ENCODE measurements at regions not wholly inside any gene's neighbourhood (a gene's known extent, or its start where the extent isn't known, plus 50 kb on each side); places are given as distances from the start of the nearest gene placed in this dataset.

GRCh38 chr9:71557310-71557709, 211.0 kb downstream of the CEMIP2 start:
- DNase-seq (no peak), FAIRE-seq (no peak), ATAC-seq (no peak)
- 57 to 64% methylated on average over 2 of the region's 2 CpGs for WGBS, 2 donors
- Histone ChIP-seq H3K9me3 (no peaks in the 10 kb centered on the region), H3K27me3 (no peaks in the 10 kb centered on the region), H3K36me3 (no peaks in the 10 kb centered on the region), H3K27ac (no peak overlapping the region), H3K4me1 (no peaks in the 10 kb centered on the region), H3K4me3 (no peak overlapping the region)
- intact Hi-C loops (cut with DNase I) = no loop called here
- TF ChIP-seq CTCF (IDR thresholded peaks at IDR 0.05) = no peak

- Histone ChIP-seq H3K4me1 (no peaks in the 10 kb centered on the region), H3K4me3 (no peak overlapping the region), H3K9me3 (no peaks in the 10 kb centered on the region), H3K27me3 (no peaks in the 10 kb centered on the region), H3K27ac (no peak overlapping the region), H3K36me3 (no peaks in the 10 kb centered on the region)
- 4 to 5% methylated on average over 7 of the region's 7 CpGs for WGBS, 2 donors
- TF ChIP-seq CTCF (IDR thresholded peaks at IDR 0.05) = no peak
- DNase-seq (peak in 3 of 6 donors; percentile 4 to 41 (median 23)), ATAC-seq (peak; percentile 34 to 73 (median 49)), FAIRE-seq (no peak)
- intact Hi-C loops (cut with DNase I) = no loop called here
These were observed 215.8 kb downstream of the CEMIP2 start for GRCh38 chr9:71552480-71552879.

- no peaks in the 10 kb centered on the region for H3K9me3 ChIP-seq
- no peak for ATAC-seq
- TF ChIP-seq CTCF (IDR thresholded peaks at IDR 0.05) = no peak
- WGBS, 2 donors = 72 to 74% methylated on average over 2 of the region's 2 CpGs
- H3K27me3 ChIP-seq = peaks cover 0 to 3% (median 0%) of the 10 kb centered on the region in 4 donors
- no peaks in the 10 kb centered on the region for H3K4me1 ChIP-seq
- H3K36me3 ChIP-seq = no peaks in the 10 kb centered on the region
- H3K27ac ChIP-seq = no peak overlapping the region
- intact Hi-C loops (cut with DNase I) = no loop called here
- FAIRE-seq = no peak
- no peak for DNase-seq
- no peak overlapping the region for H3K4me3 ChIP-seq
These were observed 219.3 kb downstream of the CEMIP2 start for GRCh38 chr9:71549023-71549422.

DNA sequence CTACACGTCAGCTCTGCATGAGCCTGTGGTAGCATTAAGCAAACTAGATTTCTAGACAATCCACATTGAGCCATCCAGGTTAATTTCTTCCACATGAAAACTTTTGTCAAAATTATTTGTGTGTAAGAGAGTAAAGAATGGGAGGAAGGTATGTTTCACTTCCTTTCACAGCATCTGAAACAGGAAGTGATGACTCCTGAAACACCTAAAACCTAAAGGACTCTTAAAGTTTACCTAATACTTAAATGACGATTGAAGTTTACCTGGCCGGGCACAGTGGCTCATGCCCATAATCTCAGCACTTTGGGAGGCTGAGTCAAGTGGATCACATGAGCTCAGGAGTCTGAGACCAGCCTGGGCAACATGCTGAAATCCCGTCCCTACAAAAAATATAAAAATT, 223.8 kb downstream of the CEMIP2 start:
- Histone ChIP-seq H3K27me3 (peaks cover 0 to 3% (median 0%) of the 10 kb centered on the region in 4 donors), H3K9me3 (no peaks in the 10 kb centered on the region), H3K36me3 (no peaks in the 10 kb centered on the region), H3K4me1 (no peaks in the 10 kb centered on the region), H3K27ac (no peak overlapping the region), H3K4me3 (no peak overlapping the region)
- DNase-seq (no peak), ATAC-seq (no peak), FAIRE-seq (no peak)
- no peak for TF ChIP-seq CTCF (IDR thresholded peaks at IDR 0.05)
- intact Hi-C loops (cut with DNase I) = no loop called here
- WGBS, 2 donors = 58 to 62% methylated on average over 4 of the region's 4 CpGs

DNA sequence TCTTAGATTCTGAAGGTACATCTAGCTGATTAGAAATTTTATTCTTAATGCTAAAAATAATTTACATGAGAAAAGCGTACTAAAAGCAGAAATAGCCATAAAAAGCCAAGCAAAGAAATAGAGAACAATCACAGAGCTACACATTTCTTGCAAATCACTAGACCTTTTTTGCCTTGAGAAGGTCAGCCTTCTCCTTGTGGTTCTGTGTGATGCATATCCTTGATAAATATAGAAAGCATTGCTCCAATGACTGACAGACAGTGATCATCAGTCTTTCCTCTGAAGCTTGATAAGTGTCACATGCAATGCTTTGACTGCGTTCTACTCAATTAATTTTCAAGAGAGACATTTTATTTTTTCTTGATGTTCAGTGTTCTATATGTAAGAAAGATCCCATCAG, 226.9 kb downstream of the CEMIP2 start:
- no peaks in the 10 kb centered on the region for H3K4me1 ChIP-seq
- DNase-seq (no peak), ATAC-seq (no peak), FAIRE-seq (no peak)
- intact Hi-C loops (cut with DNase I) = no loop called here
- 71 to 79% methylated on average over 2 of the region's 2 CpGs for WGBS, 2 donors
- peaks cover 0 to 3% (median 0%) of the 10 kb centered on the region in 4 donors for H3K27me3 ChIP-seq
- no peaks in the 10 kb centered on the region for H3K9me3 ChIP-seq
- H3K4me3 ChIP-seq = no peak overlapping the region
- H3K27ac ChIP-seq = no peak overlapping the region
- H3K36me3 ChIP-seq = no peaks in the 10 kb centered on the region
- TF ChIP-seq CTCF (IDR thresholded peaks at IDR 0.05) = no peak

Data from pancreas (tissue), 10 donors.